HL-60 (cell line): ENCODE measurements at regions not wholly inside any gene's neighbourhood (a gene's known extent, or its start where the extent isn't known, plus 50 kb on each side); places are given as distances from the start of the nearest gene placed in this dataset.

Experiments
- DNase-seq, 2 experiments: peaks; one replicate each; pipeline ENCODE4 v3.0.0-alpha.2; 2010 to 2020; ENCODE audit warnings: low read depth in 1 of 2, low spot score in 1 of 2
- H3K27ac ChIP-seq: fragments of 250-450 bp; sonication (Bioruptor Pico); replicated peaks from 2 replicates; pipeline ENCODE4 v1.5.1; 2020; ENCODE audit warnings: mild to moderate bottlenecking, moderate library complexity
- H3K27me3 ChIP-seq: fragments of 250-450 bp; sonication (Bioruptor Pico); 2 replicates; pipeline ENCODE4 v1.5.1; 2021; ENCODE audit warnings: mild to moderate bottlenecking, moderate library complexity; ENCODE audit not compliant: insufficient read depth, poor library complexity, severe bottlenecking
- H3K4me3 ChIP-seq: replicated peaks from 2 replicates; pipeline ENCODE4 v1.5.1; 2011; ENCODE audit warnings: mild to moderate bottlenecking, control low read depth, low read length; ENCODE audit not compliant: insufficient read depth
- GABPA ChIP-seq: IDR thresholded peaks from 2 replicates; pipeline ENCODE4 v1.6.1; 2012; ENCODE audit warnings: low read depth
- POLR2AphosphoS5 ChIP-seq: IDR thresholded peaks from 2 replicates; pipeline ENCODE4 v1.6.1; 2012; ENCODE audit warnings: low read depth
- SPI1 ChIP-seq: IDR thresholded peaks from 2 replicates; pipeline ENCODE4 v1.6.1; 2012; ENCODE audit warnings: low read depth, mild to moderate bottlenecking, borderline replicate concordance
- TF ChIP-seq, protein P1 (sequence below): IDR thresholded peaks from one replicate; pipeline ENCODE4 v1.5.1; 2011; ENCODE audit warnings: low read length, control low read depth, inconsistent platforms; ENCODE audit not compliant: insufficient read depth
- TF ChIP-seq, protein P2 (sequence below): IDR thresholded peaks from 2 replicates; pipeline ENCODE4 v1.6.1; 2012; ENCODE audit warnings: low read depth; ENCODE audit not compliant: insufficient replicate concordance

DNA sequence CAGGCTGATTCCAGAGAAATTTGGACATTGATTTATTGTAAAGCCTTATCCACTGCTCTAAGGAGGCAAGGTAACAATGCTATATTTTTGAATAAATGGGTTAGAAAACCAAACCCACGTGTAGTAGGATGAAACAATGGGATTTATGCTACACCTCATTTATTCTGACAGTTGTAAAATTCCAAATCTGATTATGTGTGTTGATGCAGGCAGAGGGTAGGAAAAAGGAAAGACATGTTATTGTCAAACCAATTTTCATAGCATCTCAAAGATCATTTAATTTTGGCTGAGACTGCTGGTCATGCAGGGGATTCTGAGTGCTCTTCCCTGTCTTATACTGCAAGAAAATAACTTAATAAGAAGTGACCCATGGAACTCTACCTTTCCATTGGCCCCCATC, 1219.9 kb upstream of the SORCS1 start:
- TF ChIP-seq, protein P1, sequence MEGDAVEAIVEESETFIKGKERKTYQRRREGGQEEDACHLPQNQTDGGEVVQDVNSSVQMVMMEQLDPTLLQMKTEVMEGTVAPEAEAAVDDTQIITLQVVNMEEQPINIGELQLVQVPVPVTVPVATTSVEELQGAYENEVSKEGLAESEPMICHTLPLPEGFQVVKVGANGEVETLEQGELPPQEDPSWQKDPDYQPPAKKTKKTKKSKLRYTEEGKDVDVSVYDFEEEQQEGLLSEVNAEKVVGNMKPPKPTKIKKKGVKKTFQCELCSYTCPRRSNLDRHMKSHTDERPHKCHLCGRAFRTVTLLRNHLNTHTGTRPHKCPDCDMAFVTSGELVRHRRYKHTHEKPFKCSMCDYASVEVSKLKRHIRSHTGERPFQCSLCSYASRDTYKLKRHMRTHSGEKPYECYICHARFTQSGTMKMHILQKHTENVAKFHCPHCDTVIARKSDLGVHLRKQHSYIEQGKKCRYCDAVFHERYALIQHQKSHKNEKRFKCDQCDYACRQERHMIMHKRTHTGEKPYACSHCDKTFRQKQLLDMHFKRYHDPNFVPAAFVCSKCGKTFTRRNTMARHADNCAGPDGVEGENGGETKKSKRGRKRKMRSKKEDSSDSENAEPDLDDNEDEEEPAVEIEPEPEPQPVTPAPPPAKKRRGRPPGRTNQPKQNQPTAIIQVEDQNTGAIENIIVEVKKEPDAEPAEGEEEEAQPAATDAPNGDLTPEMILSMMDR, result no peak
- TF ChIP-seq SPI1, result no peak
- TF ChIP-seq POLR2AphosphoS5, result no peak
- no peak for TF ChIP-seq GABPA
- TF ChIP-seq, protein P2, sequence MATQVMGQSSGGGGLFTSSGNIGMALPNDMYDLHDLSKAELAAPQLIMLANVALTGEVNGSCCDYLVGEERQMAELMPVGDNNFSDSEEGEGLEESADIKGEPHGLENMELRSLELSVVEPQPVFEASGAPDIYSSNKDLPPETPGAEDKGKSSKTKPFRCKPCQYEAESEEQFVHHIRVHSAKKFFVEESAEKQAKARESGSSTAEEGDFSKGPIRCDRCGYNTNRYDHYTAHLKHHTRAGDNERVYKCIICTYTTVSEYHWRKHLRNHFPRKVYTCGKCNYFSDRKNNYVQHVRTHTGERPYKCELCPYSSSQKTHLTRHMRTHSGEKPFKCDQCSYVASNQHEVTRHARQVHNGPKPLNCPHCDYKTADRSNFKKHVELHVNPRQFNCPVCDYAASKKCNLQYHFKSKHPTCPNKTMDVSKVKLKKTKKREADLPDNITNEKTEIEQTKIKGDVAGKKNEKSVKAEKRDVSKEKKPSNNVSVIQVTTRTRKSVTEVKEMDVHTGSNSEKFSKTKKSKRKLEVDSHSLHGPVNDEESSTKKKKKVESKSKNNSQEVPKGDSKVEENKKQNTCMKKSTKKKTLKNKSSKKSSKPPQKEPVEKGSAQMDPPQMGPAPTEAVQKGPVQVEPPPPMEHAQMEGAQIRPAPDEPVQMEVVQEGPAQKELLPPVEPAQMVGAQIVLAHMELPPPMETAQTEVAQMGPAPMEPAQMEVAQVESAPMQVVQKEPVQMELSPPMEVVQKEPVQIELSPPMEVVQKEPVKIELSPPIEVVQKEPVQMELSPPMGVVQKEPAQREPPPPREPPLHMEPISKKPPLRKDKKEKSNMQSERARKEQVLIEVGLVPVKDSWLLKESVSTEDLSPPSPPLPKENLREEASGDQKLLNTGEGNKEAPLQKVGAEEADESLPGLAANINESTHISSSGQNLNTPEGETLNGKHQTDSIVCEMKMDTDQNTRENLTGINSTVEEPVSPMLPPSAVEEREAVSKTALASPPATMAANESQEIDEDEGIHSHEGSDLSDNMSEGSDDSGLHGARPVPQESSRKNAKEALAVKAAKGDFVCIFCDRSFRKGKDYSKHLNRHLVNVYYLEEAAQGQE, result no peak
- no peak for DNase-seq
- Histone ChIP-seq H3K27me3 (no peaks in the 10 kb centered on the region), H3K27ac (no peak overlapping the region), H3K4me3 (no peak overlapping the region)

DNA sequence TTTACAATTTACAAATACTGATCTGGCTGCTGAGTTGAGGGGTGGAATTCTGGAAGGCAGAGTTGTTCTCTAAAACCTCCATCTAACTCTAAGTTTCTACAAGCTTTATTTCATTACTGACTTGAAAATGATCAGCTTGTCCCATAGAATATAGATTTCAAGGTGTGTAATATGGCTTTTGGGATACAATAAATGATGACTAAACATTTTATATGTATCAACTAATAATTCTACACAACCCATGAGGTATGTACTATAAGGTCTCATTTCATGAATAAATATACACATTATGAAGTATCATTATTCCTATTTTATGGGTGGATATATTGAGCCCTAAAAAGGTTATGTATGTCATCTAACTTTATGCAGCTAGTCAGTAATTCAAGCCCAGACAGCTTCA, 1214.3 kb upstream of the SORCS1 start:
- DNase-seq, result no peak
- no peak overlapping the region for H3K27ac ChIP-seq
- TF ChIP-seq, protein P1, result no peak
- TF ChIP-seq SPI1 (no peak), POLR2AphosphoS5 (no peak), GABPA (no peak)
- TF ChIP-seq, protein P2, result no peak
- no peak overlapping the region for H3K4me3 ChIP-seq
- no peaks in the 10 kb centered on the region for H3K27me3 ChIP-seq

DNA sequence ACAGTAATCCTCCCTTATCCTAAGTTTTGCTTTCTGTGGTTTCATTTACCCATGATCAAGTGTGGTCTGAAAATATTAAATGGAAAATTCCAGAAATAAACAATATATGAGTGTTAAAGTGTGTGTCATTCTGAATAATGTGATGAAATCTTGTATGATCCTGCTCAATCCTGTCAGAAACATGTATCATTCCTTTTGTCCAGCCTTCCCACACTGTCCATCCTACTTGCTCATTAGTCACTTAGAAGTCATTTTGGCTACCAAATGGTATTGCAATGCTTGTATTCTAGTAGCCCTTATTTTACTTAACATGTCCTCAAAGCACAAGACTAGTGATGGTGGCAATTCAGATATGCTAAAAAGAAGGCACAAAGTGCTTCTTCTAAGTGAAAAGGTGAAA, 1211.2 kb upstream of the SORCS1 start:
- DNase-seq, result no peak

More for the DNA sequence above, 1211.2 kb upstream of the SORCS1 start:
- TF ChIP-seq, protein P2, result no peak
- TF ChIP-seq GABPA, result no peak
- TF ChIP-seq, protein P1, result no peak
- TF ChIP-seq POLR2AphosphoS5, result no peak
- TF ChIP-seq SPI1, result no peak
- no peak overlapping the region for H3K27ac ChIP-seq
- H3K27me3 ChIP-seq, result no peaks in the 10 kb centered on the region
- H3K4me3 ChIP-seq, result no peak overlapping the region
